Peyer's patch (tissue), 4 donors: ENCODE measurements at regions not wholly inside any gene's neighbourhood (a gene's known extent, or its start where the extent isn't known, plus 50 kb on each side); places are given as distances from the start of the nearest gene placed in this dataset.
"Not testable (repeated sequence)": the region's sequence is repeated elsewhere in the genome, so short reads cannot be mapped to it uniquely, and the experiment has no call there.

Experiments used
- CTCF ChIP-seq, 6 experiments: fragments of 450-650 bp in 4 of 6; fragments of 200-600 bp in 2 of 6; sonication (generic) in 1 of 6; IDR thresholded peaks; one replicate each; pipeline ENCODE4 v1.5.1; 2017 to 2019; ENCODE audit warnings: antibody characterized with exemption in 6 of 6, mild to moderate bottlenecking in 3 of 6, moderate library complexity in 1 of 6
- POLR2A ChIP-seq, 2 donors: fragments of 450-650 bp; IDR thresholded peaks; one replicate each; pipeline ENCODE4 v1.5.1; 2017; ENCODE audit warnings: antibody characterized with exemption in 2 of 2, mild to moderate bottlenecking in 2 of 2, moderate library complexity in 2 of 2

GRCh38 chr2:90289291-90289980 is 1598.0 kb downstream of the RPIA start:
- TF ChIP-seq CTCF, POLR2A (IDR thresholded peaks at IDR 0.05): not testable (repeated sequence)
